Central memory CD8-positive, alpha-beta T cell (primary cell): ENCODE measurements at regions not wholly inside any gene's neighbourhood (a gene's known extent, or its start where the extent isn't known, plus 50 kb on each side); places are given as distances from the start of the nearest gene placed in this dataset.

ENCODE experiments used
- ATAC-seq: fragments of 150-1000 bp; cut with Tn5 transposase; replicated peaks from 2 replicates; pipeline ENCODE4 v1.10.0; 2022; ENCODE audit warnings: mild to moderate bottlenecking, moderate FRiP score, moderate number of reproducible peaks; ENCODE audit not compliant: poor library complexity, severe bottlenecking; ENCODE audit errors: extremely low read depth
- DNase-seq, 2 donors: peaks; one replicate each; pipeline ENCODE4 v3.0.0; 2021; ENCODE audit warnings: low spot score in 2 of 2
- H3K27ac Mint-ChIP-seq: one replicate; pipeline ENCODE4 v1.8.0; 2022; ENCODE audit warnings: low read depth, mild to moderate bottlenecking, moderate library complexity, mixed read lengths
- H3K27me3 Mint-ChIP-seq: one replicate; pipeline ENCODE4 v1.8.0; 2022; ENCODE audit warnings: mixed read lengths
- H3K36me3 Mint-ChIP-seq: one replicate; pipeline ENCODE4 v1.8.0; 2022; ENCODE audit warnings: mild to moderate bottlenecking, moderate library complexity, mixed read lengths; ENCODE audit not compliant: insufficient read depth
- H3K4me1 Mint-ChIP-seq: one replicate; pipeline ENCODE4 v1.8.0; 2022; ENCODE audit warnings: mixed read lengths
- H3K4me3 Mint-ChIP-seq: one replicate; pipeline ENCODE4 v1.8.0; 2022; ENCODE audit warnings: mild to moderate bottlenecking, moderate library complexity, mixed read lengths
- H3K9me3 Mint-ChIP-seq: one replicate; pipeline ENCODE4 v1.8.0; 2022; ENCODE audit warnings: mixed read lengths

GRCh38 chr5:174303035-174303434, 257.5 kb downstream of the NSG2 start:
- H3K27me3 Mint-ChIP-seq: peaks cover 31% of the 10 kb centered on the region
- H3K4me3 Mint-ChIP-seq: no peak overlapping the region
- H3K36me3 Mint-ChIP-seq: no peaks in the 10 kb centered on the region
- ATAC-seq (no peak), DNase-seq (no peak)
- H3K27ac Mint-ChIP-seq: no peak overlapping the region
- H3K4me1 Mint-ChIP-seq: no peaks in the 10 kb centered on the region
- H3K9me3 Mint-ChIP-seq: no peaks in the 10 kb centered on the region

- Mint-ChIP-seq H3K27me3 (peaks cover 31% of the 10 kb centered on the region), H3K4me1 (no peaks in the 10 kb centered on the region), H3K36me3 (no peaks in the 10 kb centered on the region), H3K9me3 (no peaks in the 10 kb centered on the region), H3K4me3 (no peak overlapping the region), H3K27ac (no peak overlapping the region)
- DNase-seq: no peak
- ATAC-seq: no peak
Measured at GRCh38 chr5:174303437-174304045, 258.0 kb downstream of the NSG2 start.

- ATAC-seq (no peak), DNase-seq (no peak)
- Mint-ChIP-seq H3K36me3 (no peaks in the 10 kb centered on the region), H3K4me1 (no peaks in the 10 kb centered on the region), H3K9me3 (no peaks in the 10 kb centered on the region), H3K27me3 (peaks cover 35% of the 10 kb centered on the region), H3K4me3 (no peak overlapping the region), H3K27ac (no peak overlapping the region)
Measured at GRCh38 chr5:174305241-174305681, 259.8 kb downstream of the NSG2 start.

- H3K4me3 Mint-ChIP-seq: no peak overlapping the region
- peaks cover 45% of the 10 kb centered on the region for H3K27me3 Mint-ChIP-seq
- no peaks in the 10 kb centered on the region for H3K4me1 Mint-ChIP-seq
- no peak for ATAC-seq
- DNase-seq: no peak
- no peaks in the 10 kb centered on the region for H3K36me3 Mint-ChIP-seq
- no peaks in the 10 kb centered on the region for H3K9me3 Mint-ChIP-seq
- no peak overlapping the region for H3K27ac Mint-ChIP-seq
Measured at GRCh38 chr5:174306345-174307030, 261.0 kb downstream of the NSG2 start.

- no peak for DNase-seq
- no peak for ATAC-seq
- Mint-ChIP-seq H3K36me3 (no peaks in the 10 kb centered on the region), H3K9me3 (no peaks in the 10 kb centered on the region), H3K27me3 (peaks cover 44% of the 10 kb centered on the region), H3K27ac (no peak overlapping the region), H3K4me3 (no peak overlapping the region), H3K4me1 (no peaks in the 10 kb centered on the region)
Measured at GRCh38 chr5:174307031-174307408, 261.5 kb downstream of the NSG2 start.

GRCh38 chr5:174307656-174308271, 262.3 kb downstream of the NSG2 start:
- H3K36me3 Mint-ChIP-seq: no peaks in the 10 kb centered on the region
- peaks cover 42% of the 10 kb centered on the region for H3K27me3 Mint-ChIP-seq
- no peak for ATAC-seq
- no peaks in the 10 kb centered on the region for H3K4me1 Mint-ChIP-seq
- DNase-seq: no peak
- no peak overlapping the region for H3K27ac Mint-ChIP-seq
- no peaks in the 10 kb centered on the region for H3K9me3 Mint-ChIP-seq
- H3K4me3 Mint-ChIP-seq: no peak overlapping the region

GRCh38 chr5:174309131-174309795, 263.8 kb downstream of the NSG2 start:
- Mint-ChIP-seq H3K4me1 (no peaks in the 10 kb centered on the region), H3K9me3 (no peaks in the 10 kb centered on the region), H3K27me3 (peaks cover 43% of the 10 kb centered on the region), H3K27ac (no peak overlapping the region), H3K4me3 (no peak overlapping the region), H3K36me3 (no peaks in the 10 kb centered on the region)
- DNase-seq (no peak), ATAC-seq (no peak)

- Mint-ChIP-seq H3K36me3 (no peaks in the 10 kb centered on the region), H3K4me3 (no peak overlapping the region), H3K9me3 (no peaks in the 10 kb centered on the region), H3K27me3 (peaks cover 52% of the 10 kb centered on the region), H3K27ac (no peak overlapping the region), H3K4me1 (no peaks in the 10 kb centered on the region)
- ATAC-seq (no peak), DNase-seq (no peak)
Measured at GRCh38 chr5:174310243-174310642, 264.7 kb downstream of the NSG2 start.

GRCh38 chr5:174310706-174311105, 265.2 kb downstream of the NSG2 start:
- Mint-ChIP-seq H3K4me3 (no peak overlapping the region), H3K27ac (no peak overlapping the region), H3K4me1 (no peaks in the 10 kb centered on the region), H3K36me3 (no peaks in the 10 kb centered on the region), H3K27me3 (peaks cover 52% of the 10 kb centered on the region), H3K9me3 (no peaks in the 10 kb centered on the region)
- ATAC-seq: no peak
- no peak for DNase-seq

GRCh38 chr5:174311121-174311520, 265.6 kb downstream of the NSG2 start:
- no peaks in the 10 kb centered on the region for H3K9me3 Mint-ChIP-seq
- H3K4me1 Mint-ChIP-seq: no peaks in the 10 kb centered on the region
- peaks cover 49% of the 10 kb centered on the region for H3K27me3 Mint-ChIP-seq
- DNase-seq (no peak), ATAC-seq (no peak)
- H3K27ac Mint-ChIP-seq: no peak overlapping the region
- no peaks in the 10 kb centered on the region for H3K36me3 Mint-ChIP-seq
- H3K4me3 Mint-ChIP-seq: no peak overlapping the region

- H3K9me3 Mint-ChIP-seq: no peaks in the 10 kb centered on the region
- H3K4me1 Mint-ChIP-seq: no peaks in the 10 kb centered on the region
- peaks cover 45% of the 10 kb centered on the region for H3K27me3 Mint-ChIP-seq
- no peak overlapping the region for H3K27ac Mint-ChIP-seq
- ATAC-seq (no peak), DNase-seq (no peak)
- H3K4me3 Mint-ChIP-seq: no peak overlapping the region
- no peaks in the 10 kb centered on the region for H3K36me3 Mint-ChIP-seq
Measured at GRCh38 chr5:174311531-174312269, 266.2 kb downstream of the NSG2 start.

- no peak for ATAC-seq
- H3K4me1 Mint-ChIP-seq: no peaks in the 10 kb centered on the region
- DNase-seq: no peak
- H3K36me3 Mint-ChIP-seq: no peaks in the 10 kb centered on the region
- no peak overlapping the region for H3K27ac Mint-ChIP-seq
- no peaks in the 10 kb centered on the region for H3K9me3 Mint-ChIP-seq
- peaks cover 45% of the 10 kb centered on the region for H3K27me3 Mint-ChIP-seq
- no peak overlapping the region for H3K4me3 Mint-ChIP-seq
Measured at GRCh38 chr5:174312270-174312617, 266.7 kb downstream of the NSG2 start.
